HG03521 (cell line): ENCODE measurements at regions not wholly inside any gene's neighbourhood (a gene's known extent, or its start where the extent isn't known, plus 50 kb on each side); places are given as distances from the start of the nearest gene placed in this dataset.

ENCODE experiments used
- ATAC-seq: cut with Tn5 transposase; IDR thresholded peaks from one replicate; pipeline ENCODE4 v1.9.1; 2021; ENCODE audit warnings: mild to moderate bottlenecking, moderate library complexity; ENCODE audit not compliant: unreplicated experiment

DNA sequence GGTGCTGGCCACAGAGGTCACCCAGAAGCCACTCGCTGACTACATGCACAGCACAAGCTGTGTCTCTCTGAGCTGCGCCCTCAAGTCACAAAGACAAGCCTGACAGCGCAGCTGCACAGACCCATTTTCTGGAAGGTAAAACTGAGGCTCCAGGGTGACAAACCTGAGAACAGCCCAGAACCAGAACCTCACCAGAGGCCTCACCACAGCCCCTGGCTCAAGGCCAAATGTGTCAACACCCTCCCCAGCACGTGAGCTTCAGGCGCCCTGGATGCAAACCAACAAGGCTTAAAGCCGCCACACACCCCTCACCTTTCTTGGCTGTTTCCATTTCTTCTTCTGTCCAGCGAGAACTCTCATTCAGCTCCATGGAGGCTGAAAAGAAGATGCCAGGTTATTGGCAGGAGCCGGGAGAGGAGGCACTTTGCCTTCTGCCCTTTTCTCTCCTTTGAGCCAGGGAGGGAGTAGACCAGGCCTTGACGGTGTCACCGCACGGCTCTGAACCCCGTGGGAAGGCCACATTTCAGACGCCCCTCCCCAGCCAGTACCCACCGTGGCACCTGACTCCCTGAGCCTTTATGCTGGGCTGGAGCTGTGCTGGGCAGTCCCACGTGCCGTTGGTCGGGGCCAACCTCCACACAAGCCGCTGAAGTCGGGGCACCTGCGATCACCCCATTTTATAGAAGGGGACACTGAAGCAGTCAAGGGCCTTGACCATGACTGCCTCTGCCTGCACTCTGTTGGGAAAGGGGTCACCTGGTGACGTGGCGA, 103.1 kb downstream of the RFLNA start:
- ATAC-seq = no peak

DNA sequence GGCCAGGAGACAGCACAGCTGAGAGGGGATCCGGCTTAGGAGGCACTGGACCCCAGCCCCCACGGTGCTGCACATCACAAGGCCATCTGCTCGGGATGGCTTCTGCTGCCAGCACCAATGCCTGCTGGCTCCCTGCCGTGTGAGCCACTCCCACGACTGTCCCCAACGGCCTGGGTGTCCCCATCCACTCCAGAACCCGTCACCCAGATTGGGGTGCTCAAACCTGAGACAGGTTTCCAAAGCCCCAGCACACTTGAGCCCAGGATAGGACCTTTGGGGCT, 102.4 kb downstream of the RFLNA start:
- no peak for ATAC-seq

DNA sequence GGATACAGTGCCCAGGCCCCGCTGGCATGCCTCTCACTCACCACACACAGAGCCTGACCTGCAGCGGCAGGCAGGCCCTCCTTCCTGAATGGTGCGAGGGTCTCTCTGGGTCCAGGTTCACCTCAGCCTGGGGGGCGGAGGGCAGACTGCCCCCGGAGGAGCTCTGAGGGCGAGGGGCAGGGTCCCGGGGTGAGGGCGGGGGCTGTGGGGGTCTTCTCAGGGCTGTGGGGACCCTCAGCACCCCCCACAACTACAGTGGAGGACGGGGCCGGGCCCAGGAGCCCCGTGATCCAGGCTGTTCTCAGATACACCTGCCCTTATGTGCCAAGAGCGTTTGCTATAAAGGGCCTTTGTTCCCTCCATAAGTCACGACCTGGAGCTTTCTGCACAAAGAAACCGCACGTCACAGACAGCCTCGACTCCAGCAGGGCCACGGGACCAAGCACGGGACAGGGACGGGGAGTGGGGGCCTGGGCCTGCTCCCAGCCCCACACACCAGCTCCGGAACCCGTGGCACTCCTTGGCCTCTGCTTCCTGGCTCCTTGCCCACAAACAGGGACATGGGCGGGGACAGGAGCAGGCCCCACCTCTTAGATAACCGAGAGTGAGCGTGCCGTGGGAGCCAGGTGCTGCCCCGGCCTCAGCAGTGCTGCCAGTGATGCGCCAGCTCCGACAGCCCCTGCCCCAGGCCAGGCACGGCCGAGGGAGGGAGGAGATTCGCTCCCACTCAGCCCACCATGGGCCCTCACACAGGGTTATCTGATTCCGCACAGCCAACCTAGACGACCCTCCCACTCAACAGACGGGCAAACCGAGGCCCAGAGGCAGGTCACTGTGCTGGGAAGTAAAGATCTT, 101.9 kb downstream of the RFLNA start:
- ATAC-seq = no peak

DNA sequence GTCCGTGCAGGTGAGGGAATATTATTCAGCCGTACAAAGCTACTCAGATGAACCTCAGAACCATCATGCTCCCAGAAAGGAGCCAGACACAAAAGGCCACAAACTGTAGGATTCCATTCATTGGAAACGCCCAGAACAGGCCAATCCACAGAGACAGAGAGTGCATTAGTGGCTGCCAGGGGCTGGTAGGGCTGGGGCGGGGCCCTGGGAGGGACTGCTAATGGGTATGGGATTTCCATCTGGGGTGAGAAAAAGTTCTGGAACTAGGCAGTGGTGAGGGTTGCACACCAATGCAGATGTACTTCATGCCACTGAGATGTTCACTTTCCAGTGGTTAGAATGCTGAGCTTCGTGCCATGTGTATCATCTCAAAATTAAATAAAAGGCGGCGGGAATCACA, 101.1 kb downstream of the RFLNA start:
- ATAC-seq = no peak

DNA sequence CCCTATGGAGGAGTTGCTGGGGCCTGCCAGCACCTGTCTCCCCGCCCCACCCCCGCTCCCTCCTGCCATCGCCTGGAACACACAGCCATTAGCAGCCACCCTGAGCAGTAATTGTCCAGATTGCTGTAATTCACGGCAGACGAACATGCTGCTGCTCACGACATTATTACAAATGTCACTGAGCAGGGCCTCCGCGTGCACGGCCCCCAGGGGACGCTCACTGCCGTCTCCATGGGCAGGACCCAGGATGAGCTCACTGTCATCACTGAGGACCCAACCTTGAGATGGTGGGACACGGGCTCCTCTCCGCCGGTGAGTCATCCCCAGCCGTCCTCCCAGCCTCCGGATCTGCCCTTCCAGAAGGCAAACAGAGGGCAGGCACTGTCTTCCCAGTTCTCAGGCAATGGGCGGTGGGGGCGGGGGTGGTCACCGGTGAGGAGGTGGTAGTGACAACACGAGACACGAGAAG, 100.4 kb downstream of the RFLNA start:
- no peak for ATAC-seq

DNA sequence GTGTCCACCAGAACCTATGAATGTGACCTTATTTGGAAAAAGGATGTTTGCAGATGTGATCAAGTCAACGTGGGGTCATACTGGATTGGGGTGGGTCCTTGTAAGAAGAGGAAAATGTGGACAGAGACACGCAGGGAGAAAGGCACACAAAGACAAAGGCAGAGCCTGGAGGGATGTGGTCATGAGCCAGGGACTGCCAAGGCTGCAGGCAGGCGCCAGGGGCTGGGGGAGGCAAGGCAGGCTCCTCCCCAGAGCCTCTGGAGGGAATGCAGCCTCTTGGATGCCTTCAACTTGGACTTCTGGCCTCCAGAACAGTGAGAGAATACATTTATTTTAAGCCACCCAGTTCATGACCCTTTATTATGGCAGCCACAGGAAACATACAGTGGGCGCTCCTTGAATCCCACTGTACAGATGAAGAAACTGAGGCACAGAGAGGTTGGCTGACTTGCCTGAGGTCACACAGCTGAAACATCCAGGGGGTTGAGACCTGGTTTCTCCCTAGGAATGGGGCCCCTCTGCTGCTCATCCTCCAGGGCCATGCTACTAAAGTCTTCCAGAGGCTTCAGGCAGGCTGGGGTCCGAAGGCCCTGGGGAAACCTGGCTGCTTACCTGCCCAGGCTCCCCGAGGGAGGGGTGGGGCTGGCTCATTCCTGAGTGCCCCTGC, 99.7 kb downstream of the RFLNA start:
- ATAC-seq = no peak

DNA sequence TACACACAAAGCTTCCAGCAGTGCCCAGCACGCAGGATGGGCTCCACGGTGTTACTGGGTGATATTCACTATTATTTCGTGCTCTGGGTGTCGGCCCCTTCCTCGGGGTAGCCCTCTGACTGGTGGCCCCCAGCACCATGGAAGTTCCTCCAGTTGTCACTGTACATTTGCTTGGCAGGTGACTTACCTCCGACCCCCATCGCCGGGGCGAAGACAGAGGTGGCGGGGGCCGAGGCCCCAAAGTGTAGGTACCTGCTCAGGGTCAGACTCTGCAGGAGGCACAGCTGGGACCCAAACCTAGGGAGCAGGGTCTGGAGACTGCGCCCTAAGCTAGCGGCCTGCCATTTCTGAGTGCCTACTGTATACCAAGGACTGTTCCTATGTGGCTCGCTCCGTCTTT, 98.9 kb downstream of the RFLNA start:
- no peak for ATAC-seq

DNA sequence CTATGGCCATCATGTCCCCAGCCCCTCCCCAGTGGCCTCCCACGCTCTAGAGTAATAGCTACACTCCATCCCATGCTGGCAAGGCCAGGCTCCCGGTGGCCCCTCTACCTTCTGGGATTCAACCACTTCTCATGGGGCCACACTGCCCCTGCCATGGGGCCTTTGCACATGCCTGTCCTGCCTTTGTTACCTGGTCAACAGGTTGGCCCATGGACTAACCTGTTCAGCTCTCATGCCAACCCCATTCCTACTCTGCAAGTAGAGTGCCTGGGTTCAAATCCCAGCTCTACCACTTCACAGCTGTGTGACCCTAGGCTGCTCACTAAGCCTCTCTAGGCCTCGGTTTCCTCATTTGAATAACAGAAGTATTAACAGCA, 98.5 kb downstream of the RFLNA start:
- no peak for ATAC-seq

DNA sequence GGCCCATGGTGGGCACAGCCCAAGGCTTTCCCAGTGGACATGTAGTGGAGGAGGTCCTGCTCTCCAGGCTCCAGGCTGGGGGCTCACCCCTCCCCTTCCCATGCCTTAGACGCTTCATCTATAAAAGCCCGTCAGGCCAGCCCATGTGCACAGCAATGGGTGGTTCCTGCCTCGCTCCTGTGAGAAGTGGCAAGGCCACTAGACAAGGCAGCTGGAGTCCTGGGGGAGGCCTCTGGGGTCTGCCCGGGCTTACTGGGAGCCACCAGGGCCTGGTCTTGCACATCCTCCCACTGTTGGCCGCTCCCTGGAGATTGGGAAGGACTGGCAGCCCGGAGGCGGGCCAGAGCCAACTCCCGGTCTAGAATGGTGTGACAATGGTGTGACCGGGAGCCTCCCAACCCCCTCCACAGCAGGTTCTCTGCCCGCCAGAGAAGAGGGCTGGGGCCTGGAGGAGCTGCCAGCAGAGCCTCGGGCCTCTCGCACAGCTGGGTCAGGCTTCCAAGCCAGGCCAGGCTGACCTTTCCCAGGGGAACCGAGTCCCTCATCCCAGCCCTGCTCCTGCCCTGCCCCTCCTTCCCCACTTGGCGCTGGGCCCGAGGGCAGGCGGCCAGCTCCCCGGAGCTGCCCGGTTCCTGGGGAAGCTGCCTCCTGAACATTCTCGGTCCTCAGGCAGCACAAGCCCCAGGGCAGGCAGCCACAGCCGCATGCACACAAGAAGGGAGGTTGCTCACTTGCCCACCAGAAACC, 97.9 kb downstream of the RFLNA start:
- no peak for ATAC-seq

DNA sequence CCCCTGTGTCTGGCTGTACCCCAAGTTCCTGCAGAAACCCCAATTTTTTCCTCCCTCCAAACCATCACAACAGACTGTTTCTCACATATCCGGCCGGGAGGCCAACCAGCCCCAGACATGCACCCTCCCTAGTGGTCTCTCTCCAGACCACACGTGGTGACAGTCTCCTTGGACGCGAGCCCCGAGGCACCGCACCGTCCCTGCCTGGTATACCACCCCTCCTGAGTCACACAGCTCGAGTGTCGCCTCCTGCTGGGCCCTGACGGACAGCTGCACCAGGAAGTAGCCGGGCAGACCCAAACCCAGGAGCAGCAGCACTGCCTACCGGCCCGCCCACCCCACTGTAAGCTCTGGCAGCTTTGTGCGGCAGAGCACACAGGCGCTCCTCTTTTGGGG, 97.4 kb downstream of the RFLNA start:
- no peak for ATAC-seq

DNA sequence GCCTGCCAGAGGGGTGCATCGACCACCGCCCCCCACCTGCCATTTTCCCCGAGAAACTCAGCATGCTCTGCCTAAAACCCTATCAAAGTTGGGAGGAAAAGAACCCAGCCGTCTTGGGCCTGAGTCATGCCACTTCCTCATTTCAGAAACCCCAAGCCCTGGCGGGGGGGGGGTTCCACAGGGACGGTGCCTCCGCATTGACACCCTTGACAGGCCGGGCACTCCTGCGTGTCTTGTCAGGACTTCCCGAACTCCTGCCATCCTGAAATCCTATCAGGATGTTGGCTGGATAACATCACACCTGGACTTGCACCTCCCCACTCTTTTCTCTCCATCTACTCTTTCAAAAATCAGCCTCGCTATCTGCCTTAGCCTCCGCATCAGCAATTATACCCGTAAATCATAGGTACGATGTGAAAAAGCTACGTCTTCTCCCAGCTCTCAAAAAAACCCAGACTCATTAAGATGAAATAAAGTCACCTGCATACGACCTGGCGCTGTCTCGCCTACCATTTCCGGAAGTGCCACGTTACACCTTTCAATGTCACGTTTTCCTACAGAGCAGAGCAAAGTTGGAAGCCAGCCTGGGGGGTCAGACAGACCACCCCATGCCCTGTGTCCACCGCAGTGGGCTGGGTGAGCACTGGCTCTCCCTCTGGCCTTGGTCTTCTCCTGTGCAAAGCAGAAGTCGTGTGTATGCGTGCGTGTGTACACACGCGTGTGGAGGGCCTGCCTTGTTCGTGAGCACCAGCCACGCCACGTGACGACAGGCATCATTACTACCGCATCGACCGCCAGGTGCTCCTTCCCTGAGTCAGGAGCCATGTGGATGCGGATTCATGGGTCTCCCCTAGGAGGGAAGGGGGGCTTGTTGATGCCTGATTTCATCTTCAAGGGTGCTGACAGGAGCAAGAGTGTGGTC, 96.7 kb downstream of the RFLNA start:
- ATAC-seq = no peak

DNA sequence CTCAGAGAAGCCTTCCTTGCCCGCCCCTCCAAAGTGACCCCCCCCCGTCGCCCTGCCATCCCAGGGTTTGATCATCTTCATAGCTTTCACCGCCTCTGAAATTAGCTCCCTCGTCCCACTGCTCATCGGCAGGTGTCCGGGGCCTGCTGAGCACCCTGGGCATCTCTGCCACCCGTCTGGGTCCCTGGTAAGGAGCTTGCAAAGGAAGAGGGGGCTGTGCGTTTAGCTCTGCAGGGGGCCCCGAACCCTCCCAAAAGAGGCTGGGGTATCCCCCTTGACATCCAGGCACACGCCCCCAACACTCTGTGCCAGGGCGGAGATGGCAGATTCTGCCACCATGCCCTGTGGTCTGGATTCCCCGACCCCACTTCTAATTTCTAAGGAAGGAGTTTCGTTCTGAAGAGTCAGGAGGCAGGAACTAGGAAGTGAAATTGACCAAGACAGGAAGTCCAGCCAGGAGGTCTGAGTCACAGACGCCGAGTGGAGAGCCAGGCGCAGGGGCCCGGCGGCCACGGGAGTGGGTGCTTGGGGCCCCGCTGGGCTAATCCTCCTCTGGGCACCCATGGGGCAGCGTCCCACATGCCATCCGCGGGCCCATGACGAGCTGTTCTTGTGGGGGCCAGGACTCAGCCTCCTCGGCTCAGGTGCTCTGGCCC, 95.7 kb downstream of the RFLNA start:
- ATAC-seq = no peak

DNA sequence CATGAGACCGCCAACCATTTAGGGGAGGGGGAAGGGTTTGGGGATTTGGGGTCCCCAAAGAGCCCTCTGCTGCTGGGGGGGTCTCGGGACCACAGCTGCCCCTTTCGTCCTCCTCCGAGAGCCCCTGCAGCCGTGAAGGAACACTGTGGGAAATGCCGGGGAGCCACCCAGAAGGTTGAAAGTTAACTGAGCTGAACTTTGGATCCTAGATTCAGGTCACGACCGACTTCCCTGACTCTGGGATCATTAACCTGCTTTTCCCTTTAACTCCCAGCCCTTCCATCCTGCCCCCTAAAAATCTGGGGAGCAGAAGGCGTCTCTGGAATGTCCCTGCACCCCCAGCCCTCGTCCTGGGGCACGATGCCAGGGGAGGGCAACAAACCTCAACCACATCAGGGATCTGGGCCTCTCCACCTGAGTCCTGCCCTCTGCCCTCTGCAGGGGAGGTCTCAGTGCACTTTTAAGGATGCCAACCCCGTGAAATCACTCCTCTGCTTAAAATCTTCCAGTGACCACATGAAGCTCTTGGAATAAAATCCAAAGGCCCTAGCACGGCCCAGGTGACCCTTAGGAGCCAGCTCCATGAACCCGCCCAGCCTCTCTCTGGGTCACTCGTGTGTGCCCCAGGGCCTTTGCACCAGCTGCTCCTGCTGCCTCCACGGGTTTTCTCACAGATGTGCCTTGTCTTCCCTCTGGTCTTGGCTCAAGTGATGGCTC, 95.0 kb downstream of the RFLNA start:
- no peak for ATAC-seq

DNA sequence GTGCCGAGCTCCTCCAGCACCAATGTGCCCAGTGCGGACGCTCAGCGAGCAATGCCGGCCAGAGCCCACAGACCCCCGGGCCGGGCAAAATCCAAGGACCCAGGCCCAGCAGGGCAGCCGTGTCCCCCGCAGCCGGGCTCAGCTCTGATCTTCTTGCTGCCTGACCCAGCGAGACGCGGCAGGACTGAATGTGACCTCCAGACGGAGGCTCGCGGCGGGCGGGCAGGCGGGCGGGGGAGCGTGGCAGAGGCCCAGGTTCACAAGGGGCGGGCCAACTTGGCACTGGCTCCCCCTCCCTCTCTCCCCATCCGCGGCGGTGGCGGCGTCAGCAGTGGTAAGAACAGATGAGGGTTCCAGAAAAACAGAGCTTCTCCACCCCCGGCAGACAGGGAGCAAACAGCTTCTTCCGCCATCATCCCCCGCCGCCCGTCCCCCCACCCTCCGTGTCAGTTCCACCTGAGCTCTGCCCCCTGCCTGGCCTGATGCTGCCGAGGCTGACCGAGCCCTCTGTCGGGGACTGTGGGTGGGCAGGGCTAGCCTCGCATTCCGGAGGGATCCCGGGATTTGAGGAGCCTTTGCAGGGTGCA, 94.3 kb downstream of the RFLNA start:
- no peak for ATAC-seq

DNA sequence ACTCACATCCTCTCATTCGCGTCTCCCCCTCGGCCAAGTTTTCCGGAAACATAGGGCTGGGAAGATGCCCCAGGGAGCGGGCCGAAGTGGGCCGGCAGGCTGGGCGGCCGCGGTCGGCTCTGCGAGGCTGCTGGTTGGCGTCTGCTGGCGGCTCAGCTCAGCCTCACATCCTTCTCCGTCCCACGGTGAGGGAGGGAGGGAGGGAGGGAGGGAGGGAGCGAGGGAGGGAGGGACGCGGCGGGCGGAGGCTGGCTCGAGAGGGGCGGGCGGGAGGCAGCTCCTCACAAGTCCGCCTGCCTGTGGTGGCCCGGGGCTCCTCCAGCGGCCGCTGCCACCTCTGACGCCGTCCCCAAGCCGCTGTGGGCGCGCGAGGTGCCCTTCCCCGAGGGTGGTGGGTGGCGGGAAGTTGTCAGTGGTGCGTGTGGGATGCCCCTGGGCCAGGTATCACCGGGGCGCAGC, 93.8 kb downstream of the RFLNA start:
- ATAC-seq = no peak

DNA sequence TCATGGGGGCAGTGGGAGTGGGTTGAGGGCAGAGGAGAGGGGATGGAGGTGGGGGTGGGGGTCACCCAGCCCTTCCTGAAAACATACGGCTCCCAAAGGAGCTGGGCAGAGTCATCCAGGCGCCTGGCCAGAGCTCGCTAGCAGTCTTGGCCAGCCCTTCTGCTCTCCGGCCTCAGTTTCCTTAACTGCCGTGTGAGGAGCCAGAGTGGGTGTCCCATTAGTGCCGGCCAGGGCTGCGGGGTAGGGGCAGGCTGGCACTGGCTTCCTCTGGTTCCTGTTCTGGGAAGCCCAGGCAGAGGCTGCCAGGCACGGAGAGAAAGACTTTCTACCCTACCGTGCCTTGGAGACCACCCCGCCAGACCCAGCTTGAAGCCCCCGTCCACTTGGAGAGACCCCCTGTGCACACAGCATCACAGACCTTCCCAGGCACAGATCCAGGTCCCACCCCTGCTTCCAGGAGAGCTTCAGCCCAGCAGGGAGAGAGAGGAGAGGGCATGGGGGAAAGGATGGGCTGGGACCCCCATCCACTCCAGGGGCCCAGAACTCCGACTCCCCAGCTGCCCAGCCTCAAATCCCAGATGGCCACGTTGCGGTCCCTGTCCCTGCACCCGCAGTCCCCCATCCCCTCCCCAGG, 93.3 kb downstream of the RFLNA start:
- ATAC-seq = no peak

DNA sequence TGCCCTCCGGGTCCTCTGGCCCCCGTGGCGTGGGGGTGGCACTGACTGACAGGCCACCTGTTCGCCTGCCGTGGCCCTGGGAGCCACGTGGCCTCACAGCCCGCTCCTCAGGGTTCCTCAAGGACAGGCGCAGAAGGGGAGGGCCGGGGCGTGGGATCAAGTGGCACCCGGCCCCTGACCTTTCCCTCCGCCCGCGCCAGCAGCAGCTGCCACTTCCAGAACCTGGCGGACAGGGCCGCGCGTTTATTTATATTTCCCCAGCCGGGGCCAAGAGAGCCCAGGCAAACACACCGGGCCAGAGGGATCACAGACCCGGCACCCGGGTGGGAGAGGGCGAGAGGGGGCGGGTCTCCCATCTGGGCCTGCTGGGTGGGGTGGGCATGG, 92.6 kb downstream of the RFLNA start:
- ATAC-seq = no peak
